Activated CD4-positive, alpha-beta T cell treated with anti-CD3 and anti-CD28 coated beads, Interleukin-2, Interleukin-6, amounts not matched to agents 100 ng/mL and 50 ng/mL, durations not matched to agents 16 hours and 8 hours (primary cell): ENCODE measurements at regions not wholly inside any gene's neighbourhood (a gene's known extent, or its start where the extent isn't known, plus 50 kb on each side); places are given as distances from the start of the nearest gene placed in this dataset.
"Not testable (repeated sequence)": the region's sequence is repeated elsewhere in the genome, so short reads cannot be mapped to it uniquely, and the experiment has no call there.

Experiments used
- DNase-seq: peaks from one replicate; pipeline ENCODE4 v3.0.0-alpha.2; 2020

DNA sequence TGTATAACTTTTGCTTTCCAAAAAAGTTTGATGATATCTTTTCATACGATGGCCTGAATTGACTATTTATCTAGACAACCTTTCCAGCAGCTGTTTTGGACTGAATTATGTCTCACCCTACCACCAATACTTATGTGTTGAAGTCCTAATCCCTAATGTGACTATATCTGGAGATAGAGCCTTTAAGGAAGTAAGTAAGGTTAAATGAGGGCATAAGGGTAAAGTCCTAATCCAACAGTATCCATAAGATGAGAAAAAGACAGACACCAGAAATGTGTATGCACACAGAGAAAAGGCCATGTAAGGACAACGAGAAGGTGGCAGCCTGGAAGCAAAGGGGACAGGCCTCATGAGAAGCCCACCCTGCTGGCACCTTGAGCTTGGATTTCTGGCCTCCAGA lies 86.6 kb upstream of the PPARGC1A start:
- no peak for DNase-seq

DNA sequence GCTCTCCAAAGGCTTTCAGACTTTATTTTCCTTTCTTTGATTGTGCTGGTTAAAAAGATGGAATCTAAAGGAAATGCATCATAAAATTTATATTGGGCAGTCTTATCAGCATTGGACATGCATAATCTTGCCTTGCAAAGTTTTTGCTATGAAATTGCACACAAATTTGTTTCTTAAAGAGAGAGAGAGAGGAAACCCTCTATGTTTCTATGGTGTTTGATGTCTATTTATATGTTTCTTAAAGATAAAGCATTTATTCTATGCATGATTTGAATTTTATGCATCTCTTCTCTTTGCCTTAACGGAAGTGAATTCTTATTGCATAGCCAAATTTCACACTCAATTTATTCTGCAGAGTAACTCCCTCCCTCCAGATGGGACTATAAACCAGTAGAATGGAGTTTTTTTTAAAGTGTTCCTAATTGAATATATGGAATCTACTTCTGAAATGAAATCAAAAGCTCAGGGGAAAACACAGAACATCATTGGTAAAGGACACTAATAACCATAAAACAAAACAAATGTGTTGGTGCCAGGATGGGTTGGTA lies 83.5 kb upstream of the PPARGC1A start:
- no peak for DNase-seq

DNA sequence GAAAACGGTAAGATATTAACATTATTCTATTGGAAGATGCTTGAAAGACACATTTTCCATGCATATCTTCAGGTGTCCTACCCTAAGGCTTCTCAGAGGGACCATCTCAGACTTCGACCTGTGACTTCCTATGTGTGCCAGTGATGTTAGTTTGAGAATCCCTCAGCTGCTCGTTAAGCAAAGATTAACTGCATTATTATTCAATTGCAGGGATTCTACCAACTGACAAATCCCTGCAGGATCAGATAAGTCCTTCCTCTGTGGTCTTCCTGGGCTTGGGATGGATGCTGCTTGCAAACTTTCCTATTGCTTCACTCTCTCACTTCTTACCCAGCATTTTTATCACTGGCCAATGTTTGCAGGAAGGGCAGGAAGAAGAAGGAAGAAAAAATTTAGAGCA lies 83.0 kb upstream of the PPARGC1A start:
- no peak for DNase-seq

DNA sequence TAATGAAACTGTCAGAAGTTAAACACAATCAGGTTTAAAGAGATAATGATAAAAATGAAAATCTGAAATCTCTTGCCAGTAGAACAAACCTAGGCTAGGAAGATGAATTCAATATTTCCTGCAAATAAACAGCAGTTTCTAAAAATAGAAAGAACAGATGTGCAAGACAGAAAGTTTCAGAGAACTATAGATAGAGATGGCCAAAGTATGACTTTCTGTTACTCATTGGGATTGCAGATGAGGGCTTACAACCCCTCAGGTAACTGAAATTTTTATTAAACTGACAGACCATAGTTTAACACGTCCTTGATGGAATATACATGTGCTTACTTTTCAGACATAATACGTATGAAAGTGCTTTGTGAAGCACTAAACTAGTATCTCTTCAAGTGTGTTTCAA lies 82.3 kb upstream of the PPARGC1A start:
- no peak for DNase-seq

- no peak for DNase-seq
These were observed 80.5 kb upstream of the PPARGC1A start for GRCh38 chr4:23970201-23970850.

- DNase-seq, result no peak
These were observed 79.8 kb upstream of the PPARGC1A start for GRCh38 chr4:23969635-23970145.

GRCh38 chr4:23967281-23967680 lies 77.4 kb upstream of the PPARGC1A start:
- DNase-seq, result no peak

GRCh38 chr4:23966725-23967124 lies 76.9 kb upstream of the PPARGC1A start:
- DNase-seq, result no peak

DNA sequence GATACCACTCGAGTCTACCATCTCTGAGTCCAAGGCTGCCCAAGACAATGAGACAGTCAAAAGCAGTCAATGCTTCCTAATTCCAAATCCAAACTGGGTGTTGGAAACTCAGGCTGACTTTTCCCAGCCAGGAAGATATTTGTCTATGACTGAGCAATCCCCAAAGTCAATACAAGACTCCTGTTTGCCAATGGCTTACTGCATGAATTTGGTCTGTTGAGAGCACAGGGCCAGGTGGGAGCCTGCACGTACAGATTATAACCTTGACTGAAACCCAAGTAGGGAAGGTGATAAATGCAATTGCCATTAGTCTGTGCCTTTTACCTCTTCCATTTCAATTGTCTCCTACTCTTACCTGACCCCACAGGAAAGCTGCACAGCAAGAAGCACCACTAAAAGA lies 72.6 kb upstream of the PPARGC1A start:
- DNase-seq, result no peak

GRCh38 chr4:23961395-23961794 lies 71.5 kb upstream of the PPARGC1A start:
- not testable (repeated sequence) for DNase-seq

GRCh38 chr4:23959396-23960148 lies 69.7 kb upstream of the PPARGC1A start:
- no peak for DNase-seq

GRCh38 chr4:23958749-23959148 lies 68.9 kb upstream of the PPARGC1A start:
- DNase-seq, result no peak

- no peak for DNase-seq
These were observed 67.6 kb upstream of the PPARGC1A start for GRCh38 chr4:23957465-23957864.

GRCh38 chr4:23956601-23957364 lies 66.9 kb upstream of the PPARGC1A start:
- DNase-seq, result no peak

- no peak for DNase-seq
These were observed 62.4 kb upstream of the PPARGC1A start for GRCh38 chr4:23952258-23952657.

- no peak for DNase-seq
These were observed 58.0 kb upstream of the PPARGC1A start for GRCh38 chr4:23947826-23948225.

DNA sequence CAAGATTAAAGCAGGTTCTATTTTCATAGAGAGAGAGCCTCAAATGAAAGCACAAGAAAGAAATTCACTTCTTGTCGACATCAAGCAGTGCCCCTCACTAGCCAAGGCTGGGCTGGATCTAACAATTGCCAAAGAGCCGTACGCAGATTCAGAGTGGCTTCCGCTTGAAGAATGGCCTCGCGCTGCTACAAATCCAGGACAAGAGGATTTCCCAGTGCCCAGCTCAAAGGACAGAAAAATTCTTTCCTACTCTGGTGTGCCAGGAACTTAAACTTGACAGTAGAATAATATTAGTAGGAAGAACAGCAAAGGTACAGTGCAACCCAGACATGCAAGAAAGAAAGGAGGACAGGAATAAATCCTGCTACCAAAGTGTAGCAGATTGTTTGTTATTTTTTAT lies 56.5 kb upstream of the PPARGC1A start:
- DNase-seq, result no peak

DNA sequence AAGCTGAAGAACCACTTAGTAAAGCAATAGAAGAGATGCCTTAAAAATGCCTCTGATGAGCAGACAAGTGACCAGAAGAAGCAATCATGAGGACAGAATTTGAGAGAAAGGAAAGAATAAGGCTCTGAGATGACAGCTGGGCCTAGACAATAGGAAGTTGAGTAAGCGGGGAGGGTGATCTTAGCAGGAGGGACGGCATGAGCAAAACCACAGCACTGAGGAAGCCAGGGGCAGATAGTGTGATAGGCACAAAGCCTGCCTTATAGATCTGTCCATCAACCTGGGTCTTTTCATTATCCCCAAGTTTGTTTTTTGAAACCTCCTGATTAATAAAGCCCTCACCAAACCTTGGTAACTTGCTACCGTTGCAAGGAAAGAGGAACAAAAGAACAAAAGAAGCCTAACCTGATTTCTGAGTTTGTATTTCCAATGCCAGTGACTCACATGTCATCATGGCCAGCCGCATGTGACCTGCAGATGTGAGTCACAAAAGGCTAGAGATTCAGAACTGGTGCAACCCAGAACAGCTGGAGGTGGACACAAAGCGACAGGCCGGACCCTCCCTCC lies 55.7 kb upstream of the PPARGC1A start:
- DNase-seq, result no peak

GRCh38 chr4:23944556-23944955 lies 54.7 kb upstream of the PPARGC1A start:
- not testable (repeated sequence) for DNase-seq

GRCh38 chr4:23943478-23943877 lies 53.6 kb upstream of the PPARGC1A start:
- DNase-seq, result no peak

DNA sequence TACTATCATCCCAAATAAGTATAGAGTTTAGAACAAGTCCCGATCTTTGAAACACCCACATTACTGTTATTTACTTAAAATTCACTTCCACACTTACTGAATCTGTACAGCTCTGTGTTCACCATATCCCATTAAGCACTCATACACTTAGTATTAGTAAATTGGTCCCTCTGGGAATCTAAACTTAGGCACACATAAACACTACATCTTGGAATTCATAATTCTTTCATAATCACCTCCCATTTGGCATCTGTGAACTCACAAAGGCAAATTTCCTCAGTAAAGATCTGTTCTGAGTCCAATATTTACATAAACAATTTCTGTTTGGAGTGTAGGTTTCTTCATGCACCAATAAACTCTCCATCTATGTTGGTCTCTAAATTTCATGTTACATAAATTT lies 52.6 kb upstream of the PPARGC1A start:
- no peak for DNase-seq
